HG02885 (cell line): ENCODE measurements at regions not wholly inside any gene's neighbourhood (a gene's known extent, or its start where the extent isn't known, plus 50 kb on each side); places are given as distances from the start of the nearest gene placed in this dataset.
"Not testable (repeated sequence)": the region's sequence is repeated elsewhere in the genome, so short reads cannot be mapped to it uniquely, and the experiment has no call there.

Experiments used
- ATAC-seq: cut with Tn5 transposase; IDR thresholded peaks from one replicate; pipeline ENCODE4 v1.9.1; 2021; ENCODE audit warnings: mild to moderate bottlenecking; ENCODE audit not compliant: unreplicated experiment, poor library complexity

DNA sequence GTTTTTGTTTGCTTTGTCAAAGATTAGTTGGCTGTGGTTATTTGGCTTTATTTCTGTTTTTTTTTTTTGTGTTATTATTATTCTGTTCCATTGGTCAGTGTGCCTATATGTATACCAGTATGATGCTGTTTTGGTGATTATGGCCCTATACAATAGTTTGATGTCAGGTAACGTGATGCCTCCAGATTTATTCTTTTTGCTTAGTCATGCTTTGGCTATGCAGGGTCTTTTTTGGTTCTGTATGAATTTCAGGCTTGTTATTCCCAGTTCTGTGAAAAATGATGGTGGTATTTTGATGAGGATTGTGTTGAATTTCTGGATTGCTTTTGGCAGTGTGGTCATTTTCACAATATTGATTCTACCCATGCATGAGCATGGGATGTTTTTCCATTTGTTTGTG is 312.8 kb downstream of the TAF11L14 start:
- no peak for ATAC-seq

DNA sequence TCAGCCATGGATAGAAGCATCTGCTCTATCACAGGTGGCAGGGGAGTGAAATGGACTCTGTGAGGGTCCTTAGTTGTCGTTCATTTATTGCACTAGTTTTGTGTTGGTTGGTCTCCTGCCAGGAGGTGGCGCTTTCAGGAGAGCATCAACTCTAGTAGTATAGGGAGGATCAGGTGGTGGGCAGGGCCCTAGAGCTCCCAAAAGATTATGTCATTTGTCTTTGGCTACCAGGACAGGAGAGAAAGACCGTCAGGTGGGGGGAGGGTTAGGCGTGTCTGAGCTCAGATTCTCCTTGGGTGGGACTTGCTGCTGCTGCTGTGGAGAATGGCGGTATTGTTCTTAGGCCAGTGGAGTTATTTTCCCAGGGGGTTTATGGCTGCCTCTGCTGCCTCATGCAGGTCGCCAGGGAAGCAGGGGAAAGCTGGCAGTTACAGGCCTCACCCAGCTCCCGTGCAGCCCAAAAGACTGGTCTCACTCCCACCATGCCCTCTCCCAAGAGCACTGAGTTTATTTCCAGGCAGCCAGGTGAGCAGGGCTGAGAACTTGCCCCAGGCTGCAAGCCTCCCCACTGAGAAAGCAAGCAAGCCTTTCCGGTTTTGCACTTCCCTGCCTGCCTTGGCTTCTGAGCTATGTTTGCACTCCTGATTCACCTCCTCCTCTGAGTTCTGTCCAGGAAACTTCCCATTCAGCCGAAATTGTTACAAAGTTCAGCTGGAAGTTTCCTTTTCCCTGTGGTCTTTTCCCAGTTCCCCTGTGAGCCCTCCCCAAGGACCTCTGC is 317.3 kb downstream of the TAF11L14 start:
- no peak for ATAC-seq

- ATAC-seq: no peak
These were observed 318.0 kb downstream of the TAF11L14 start for GRCh38 chr5:17952231-17952630.

DNA sequence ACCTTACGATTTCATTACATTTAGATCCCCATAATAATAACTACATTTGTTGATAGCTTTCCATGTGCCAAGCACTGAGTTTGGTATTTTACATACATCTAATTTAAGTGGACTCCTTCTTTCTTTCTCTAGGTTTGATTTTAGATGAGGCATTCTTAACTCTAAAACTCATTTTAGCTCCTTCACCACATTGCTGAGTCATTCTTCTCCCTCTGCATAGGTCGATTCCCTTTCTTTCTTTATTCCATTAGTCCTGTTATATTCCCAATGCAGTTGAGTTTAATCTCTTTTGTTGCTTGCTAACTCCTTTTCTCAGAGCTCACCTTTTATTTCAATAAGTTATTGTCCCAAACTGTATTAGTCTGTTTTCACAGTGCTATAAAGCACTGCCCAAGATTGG is 329.8 kb downstream of the TAF11L14 start:
- ATAC-seq: no peak

- no peak for ATAC-seq
These were observed 332.6 kb downstream of the TAF11L14 start for GRCh38 chr5:17966640-17967402.

GRCh38 chr5:17976404-17976803 is 342.1 kb downstream of the TAF11L14 start:
- no peak for ATAC-seq

DNA sequence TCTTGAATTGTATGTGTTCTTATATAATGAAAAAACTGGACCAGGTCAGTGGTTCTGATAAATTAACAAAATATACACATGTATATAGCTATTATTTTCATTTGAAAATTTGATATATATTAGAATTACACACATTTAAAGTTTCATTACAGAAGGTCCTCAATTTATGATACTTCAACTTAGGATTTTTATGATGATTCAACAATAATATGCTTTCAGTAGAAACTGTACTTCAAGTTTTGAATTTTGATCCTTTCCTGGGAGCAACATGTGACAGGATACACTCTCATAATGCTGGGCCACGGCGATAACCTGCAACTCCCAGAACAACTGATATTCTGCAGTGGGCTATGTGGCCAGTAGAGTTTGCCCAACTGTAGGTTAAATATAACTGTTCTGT is 344.7 kb downstream of the TAF11L14 start:
- no peak for ATAC-seq

DNA sequence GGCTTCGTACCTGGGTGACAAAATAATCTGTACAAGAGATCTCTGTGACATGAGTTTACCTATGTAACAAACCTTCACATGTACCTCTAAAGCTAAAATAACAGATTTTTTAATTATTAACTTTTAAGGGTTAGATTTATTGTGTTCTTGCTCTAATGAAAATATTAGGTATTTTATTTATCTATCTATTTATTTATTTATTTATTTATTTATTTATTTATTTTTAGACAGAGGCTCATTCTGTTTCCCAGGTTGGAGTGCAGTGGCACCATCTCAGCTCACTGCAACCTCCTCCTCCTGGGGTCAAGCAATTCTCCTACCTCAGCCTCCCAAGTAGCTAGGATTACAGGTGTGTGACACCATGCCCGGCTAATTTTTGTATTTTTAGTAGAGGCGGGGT is 348.4 kb downstream of the TAF11L14 start:
- not testable (repeated sequence) for ATAC-seq

DNA sequence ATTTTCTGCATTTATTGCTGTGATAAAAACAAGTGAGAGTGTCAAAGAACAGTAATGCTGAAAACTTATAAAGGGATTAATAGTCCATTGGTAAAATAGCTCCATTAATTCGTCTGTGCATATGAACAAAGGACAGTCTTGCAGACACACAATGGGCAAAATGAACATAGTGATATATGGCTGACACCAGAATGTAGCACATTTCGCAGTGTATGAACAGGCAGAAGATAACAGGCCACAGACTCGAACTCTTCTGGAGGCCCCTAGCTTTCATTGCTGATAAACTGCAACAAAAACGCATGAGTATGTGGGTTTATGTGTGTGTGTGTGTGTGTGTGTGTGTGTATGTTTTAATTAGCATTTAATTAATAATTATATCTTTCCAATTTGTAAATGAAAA is 354.8 kb downstream of the TAF11L14 start:
- no peak for ATAC-seq

DNA sequence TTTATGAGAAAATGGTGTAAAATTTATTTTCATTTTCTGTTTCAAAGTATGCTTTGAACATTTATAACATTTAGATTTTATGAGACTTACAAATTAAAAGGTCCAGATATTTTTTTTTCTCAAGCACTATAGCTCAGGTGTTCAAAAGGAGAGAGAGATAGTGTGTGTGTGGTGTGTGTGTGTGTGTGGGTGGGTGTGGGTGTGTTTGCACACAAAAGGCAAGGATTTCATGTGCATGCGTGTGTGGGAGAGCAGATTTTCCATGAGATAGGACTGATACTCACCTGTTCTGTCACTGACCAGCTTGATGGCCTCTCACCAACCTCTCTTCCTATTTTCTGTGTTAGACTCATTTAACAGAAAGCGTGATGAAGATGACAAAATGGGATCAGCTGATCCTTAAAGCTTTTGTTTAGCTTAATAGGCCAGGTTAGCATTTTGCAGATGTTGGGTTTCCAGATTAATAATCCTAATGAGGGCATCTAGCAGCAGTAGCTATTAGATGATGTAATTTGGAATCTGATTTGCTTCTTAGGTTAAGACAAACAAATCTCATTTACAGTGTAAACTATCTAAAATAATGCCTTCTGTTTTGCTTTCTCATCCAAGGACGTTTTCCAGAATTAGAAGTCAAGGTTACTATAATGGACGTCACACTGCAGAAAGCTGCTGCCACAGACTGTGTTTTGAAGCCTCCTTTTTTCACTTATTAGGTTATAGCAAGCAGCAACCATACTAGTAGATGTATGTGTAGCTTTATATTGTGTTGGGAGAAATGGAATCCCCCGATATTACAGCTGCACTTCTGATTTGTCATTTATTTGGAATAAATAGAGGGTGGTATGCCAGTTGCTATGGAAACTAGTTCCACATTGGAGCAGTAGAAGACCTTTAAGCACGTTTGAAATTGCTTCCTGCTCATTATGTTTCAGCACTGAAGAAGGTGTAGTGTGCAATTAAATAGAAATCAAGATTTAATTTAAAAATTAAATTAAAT is 355.6 kb downstream of the TAF11L14 start:
- ATAC-seq: no peak

GRCh38 chr5:17991775-17992174 is 357.5 kb downstream of the TAF11L14 start:
- no peak for ATAC-seq

DNA sequence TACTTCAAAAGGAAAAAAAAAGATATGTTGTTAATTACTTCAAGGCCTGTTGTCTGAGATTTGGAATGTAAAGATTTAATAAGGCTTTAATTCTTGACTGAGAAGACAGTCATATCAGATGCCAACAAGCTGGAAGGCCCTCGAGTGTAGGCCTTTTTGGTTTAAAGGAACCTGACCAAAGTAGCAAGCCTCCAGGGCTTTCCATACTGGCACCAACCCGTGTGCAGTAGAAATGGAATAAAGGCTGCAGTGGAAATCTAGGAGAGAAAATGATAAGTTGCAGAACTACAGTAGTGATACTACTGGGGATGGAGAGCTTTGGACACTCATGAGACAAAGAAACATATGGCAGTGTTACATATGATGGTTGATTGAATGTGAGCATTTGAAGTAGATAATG is 358.0 kb downstream of the TAF11L14 start:
- ATAC-seq: no peak

DNA sequence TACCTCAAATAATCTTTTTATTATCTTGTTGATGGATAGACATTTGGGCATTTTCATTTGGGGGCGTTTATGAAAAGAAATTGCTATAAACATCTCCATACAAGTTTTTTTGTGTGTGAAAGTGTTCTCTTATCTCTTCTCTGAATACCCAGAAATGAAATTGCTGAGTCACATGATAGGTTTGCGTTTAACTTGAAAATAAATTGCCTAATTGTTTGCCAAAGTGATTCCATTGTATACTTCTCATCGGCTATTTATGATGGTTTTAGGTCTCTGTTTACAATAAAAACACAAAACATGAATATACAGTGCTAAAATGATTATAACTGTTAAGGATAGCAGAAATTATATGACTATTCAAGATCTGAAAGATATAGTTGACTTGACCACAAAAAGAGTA is 361.7 kb downstream of the TAF11L14 start:
- ATAC-seq: no peak

DNA sequence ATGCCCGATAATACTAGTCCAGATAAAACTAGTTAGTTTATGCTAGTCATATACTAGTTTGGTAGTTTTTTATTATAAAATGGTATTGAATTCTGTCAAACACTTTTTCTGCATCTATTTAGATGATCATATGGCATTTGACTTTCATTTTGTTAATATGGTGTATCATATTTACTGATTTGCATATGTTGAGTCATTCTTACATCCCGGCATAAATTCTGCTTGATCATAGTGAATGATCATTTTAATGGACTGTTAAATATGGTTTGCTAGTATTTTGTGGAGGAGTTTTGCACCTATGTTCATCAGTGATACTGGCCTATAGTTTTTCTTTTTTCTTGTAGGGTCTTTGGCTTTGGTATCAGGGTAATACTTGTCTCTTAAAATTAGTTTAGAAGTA is 365.6 kb downstream of the TAF11L14 start:
- no peak for ATAC-seq

GRCh38 chr5:18000744-18001143 is 366.5 kb downstream of the TAF11L14 start:
- no peak for ATAC-seq

- ATAC-seq: no peak
These were observed 369.1 kb downstream of the TAF11L14 start for GRCh38 chr5:18003312-18003711.

- no peak for ATAC-seq
These were observed 369.5 kb downstream of the TAF11L14 start for GRCh38 chr5:18003784-18004183.

- not testable (repeated sequence) for ATAC-seq
These were observed 372.0 kb downstream of the TAF11L14 start for GRCh38 chr5:18006235-18006634.

DNA sequence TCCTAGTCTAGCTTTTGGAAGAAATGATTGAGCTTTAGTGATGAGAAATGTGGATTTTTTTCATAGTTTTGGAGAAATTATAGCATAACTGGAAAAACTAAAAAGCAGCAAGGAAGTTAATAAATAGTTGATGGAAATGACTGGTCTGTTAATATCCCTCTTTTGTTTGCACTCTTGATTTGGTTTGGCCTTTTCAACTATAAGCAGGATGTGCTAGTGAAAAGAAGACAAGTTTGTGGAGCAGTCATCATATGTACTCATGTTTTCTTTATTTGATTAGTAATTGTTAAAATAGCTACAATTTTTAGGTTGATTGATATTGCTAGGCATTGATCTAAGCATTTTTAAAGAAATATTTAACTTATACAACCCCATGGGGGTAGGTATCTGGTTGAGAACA is 374.7 kb downstream of the TAF11L14 start:
- no peak for ATAC-seq

DNA sequence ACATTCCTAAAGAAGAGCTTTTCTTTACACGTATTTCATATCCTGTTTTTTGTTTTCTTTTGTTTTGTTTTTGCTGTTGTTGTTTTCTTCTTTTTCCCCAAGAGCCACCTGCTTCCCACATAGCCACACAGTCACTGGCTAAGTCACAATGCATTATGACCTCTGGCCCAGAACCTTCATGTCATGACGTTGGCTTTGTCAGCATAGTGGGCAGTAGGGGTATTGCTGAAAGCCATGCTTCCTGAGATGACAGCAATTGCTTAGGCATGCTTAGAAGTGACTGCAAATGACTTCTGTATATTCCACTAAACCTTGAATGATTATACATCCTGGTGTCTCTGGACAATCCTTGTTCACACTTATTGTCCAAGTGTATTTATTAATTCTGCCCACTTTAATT is 375.8 kb downstream of the TAF11L14 start:
- no peak for ATAC-seq

DNA sequence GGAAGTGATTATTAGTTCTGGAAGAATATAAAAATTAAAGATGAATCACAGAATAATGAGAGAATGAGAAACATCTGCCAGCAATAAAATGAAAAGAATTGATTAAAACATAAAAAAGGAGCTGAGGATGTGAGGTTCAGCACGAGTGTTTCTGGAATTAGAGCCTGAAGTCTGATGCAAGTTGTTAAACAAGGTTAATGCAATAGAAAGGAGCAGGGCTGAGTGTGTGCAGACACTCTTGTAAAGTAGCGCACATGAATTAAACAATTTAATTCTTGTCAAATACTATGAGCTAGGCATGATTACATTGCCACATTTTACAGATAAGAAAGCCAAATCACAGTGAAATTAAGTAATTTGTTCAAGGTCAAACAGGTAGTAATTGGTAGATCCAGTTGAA is 384.2 kb downstream of the TAF11L14 start:
- ATAC-seq: no peak
